Thyroid gland (tissue), 4 donors: ENCODE measurements at regions not wholly inside any gene's neighbourhood (a gene's known extent, or its start where the extent isn't known, plus 50 kb on each side); places are given as distances from the start of the nearest gene placed in this dataset.

Experiments
- POLR2A ChIP-seq, 2 donors: fragments of 450-650 bp; IDR thresholded peaks; one replicate each; pipeline ENCODE4 v1.6.1; 2017; ENCODE audit warnings: antibody characterized with exemption in 2 of 2, mild to moderate bottlenecking in 2 of 2, moderate library complexity in 1 of 2
- TF ChIP-seq, protein P1 (sequence below), 6 experiments: fragments of 200-600 bp in 3 of 6; fragments of 450-650 bp in 3 of 6; sonication (generic) in 3 of 6; IDR thresholded peaks; one replicate each; pipeline ENCODE4 v1.5.1; 2016 to 2019; ENCODE audit warnings: antibody characterized with exemption in 6 of 6, mild to moderate bottlenecking in 2 of 6, inconsistent platforms in 1 of 6, moderate library complexity in 1 of 6

DNA sequence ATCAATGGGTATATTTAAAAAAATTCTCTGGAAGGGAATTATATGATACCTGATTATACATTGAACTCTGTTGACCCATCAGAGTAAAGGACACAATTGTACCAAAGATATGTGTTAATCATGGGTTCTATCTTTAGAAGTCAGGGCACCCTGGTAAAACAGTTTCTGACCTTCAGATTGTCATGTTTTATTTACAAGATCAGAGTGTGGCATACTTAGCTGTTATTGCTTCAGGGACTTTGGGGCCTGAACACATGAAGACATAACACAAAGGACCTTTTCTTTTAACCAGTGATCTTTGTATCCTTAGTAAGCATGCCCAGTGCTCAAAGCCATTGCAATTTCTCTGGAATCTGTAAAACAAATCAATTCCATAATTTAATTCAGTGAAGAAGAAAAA, 204.8 kb upstream of the RPS6KA3 start:
- no peak for TF ChIP-seq POLR2A (IDR thresholded peaks at IDR 0.05)
- TF ChIP-seq, protein P1, sequence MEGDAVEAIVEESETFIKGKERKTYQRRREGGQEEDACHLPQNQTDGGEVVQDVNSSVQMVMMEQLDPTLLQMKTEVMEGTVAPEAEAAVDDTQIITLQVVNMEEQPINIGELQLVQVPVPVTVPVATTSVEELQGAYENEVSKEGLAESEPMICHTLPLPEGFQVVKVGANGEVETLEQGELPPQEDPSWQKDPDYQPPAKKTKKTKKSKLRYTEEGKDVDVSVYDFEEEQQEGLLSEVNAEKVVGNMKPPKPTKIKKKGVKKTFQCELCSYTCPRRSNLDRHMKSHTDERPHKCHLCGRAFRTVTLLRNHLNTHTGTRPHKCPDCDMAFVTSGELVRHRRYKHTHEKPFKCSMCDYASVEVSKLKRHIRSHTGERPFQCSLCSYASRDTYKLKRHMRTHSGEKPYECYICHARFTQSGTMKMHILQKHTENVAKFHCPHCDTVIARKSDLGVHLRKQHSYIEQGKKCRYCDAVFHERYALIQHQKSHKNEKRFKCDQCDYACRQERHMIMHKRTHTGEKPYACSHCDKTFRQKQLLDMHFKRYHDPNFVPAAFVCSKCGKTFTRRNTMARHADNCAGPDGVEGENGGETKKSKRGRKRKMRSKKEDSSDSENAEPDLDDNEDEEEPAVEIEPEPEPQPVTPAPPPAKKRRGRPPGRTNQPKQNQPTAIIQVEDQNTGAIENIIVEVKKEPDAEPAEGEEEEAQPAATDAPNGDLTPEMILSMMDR (IDR thresholded peaks at IDR 0.05): no peak
